ENCODE measurements at regions not wholly inside any gene's neighbourhood (a gene's known extent, or its start where the extent isn't known, plus 50 kb on each side); places are given as distances from the start of the nearest gene placed in this dataset.

DNA sequence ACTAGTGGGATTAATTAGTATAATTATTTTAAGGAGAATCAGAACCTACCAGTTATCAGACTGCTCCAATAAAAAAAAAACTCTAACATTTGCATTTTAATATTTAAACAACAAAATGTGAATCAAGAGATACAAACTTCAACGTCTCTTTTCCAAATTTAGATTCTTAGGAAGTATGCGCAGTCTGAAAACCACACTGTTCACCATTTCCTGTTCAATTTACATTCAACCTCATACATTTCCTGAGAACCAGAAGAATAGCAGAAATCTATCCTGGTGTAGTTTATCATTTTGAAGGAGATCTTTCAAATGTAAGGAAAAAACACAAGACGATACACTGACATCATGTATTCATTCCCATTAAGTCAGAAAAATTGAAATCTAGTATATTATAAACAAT lies 869.2 kb downstream of the EFNA5 start:
- Mint-ChIP-seq H3K27ac (no peak overlapping the region), H3K36me3 (ENCODE audit: insufficient read depth in 1 of 3, low read depth in 3 of 3) (no peaks in the 10 kb centered on the region), H3K27me3 (ENCODE audit: low read depth) (no peaks in the 10 kb centered on the region), H3K4me1 (peaks cover 16 to 17% of the 10 kb centered on the region in 2 experiments), H3K9me3 (no peaks in the 10 kb centered on the region), H3K4me3 (no peak overlapping the region)
- H3T11ph ChIP-seq (ENCODE audit: low read length): no peak overlapping the region
- H2AK5ac ChIP-seq (ENCODE audit: insufficient read length, low read length): no peak overlapping the region
- no peak overlapping the region for H2BK120ac ChIP-seq (ENCODE audit: low read depth, low read length, poor library complexity, severe bottlenecking)
- H3K14ac ChIP-seq (ENCODE audit: insufficient read depth, low read length): no peak overlapping the region
- H3K9ac ChIP-seq (ENCODE audit: extremely low read depth, insufficient read length, low read length): no peak overlapping the region
- no peak overlapping the region for H2BK12ac ChIP-seq (ENCODE audit: insufficient read length, low read depth, low read length)
- no peaks in the 10 kb centered on the region for H3K9me3 ChIP-seq (ENCODE audit: control insufficient read depth, low read depth, low read length)
- no peak overlapping the region for H4K91ac ChIP-seq (ENCODE audit: insufficient read length, low read depth, low read length)
- no peak overlapping the region for H3K4me2 ChIP-seq (ENCODE audit: insufficient read depth, insufficient read length, low read length)
- H3K23me2 ChIP-seq (ENCODE audit: insufficient read length, low read depth, low read length, poor library complexity, severe bottlenecking): no peaks in the 10 kb centered on the region
- H3K4me1 ChIP-seq (ENCODE audit: insufficient read depth, low read length): no peaks in the 10 kb centered on the region
- no peak overlapping the region for H2BK20ac ChIP-seq (ENCODE audit: low read depth, low read length, poor library complexity, severe bottlenecking)
- no peaks in the 10 kb centered on the region for H3K79me2 ChIP-seq (ENCODE audit: insufficient read depth, low read length)
- H3K4ac ChIP-seq (ENCODE audit: low read depth, low read length): no peak overlapping the region
- no peak overlapping the region for H2BK5ac ChIP-seq (ENCODE audit: insufficient read length, low read length)
- H4K8ac ChIP-seq (replicated peaks; ENCODE audit: insufficient read length, low read depth, low read length): no peak overlapping the region
- no peaks in the 10 kb centered on the region for H3K27me3 ChIP-seq (ENCODE audit: insufficient read depth, low read length)
- DNase-seq: no peak
- no peak overlapping the region for H3K18ac ChIP-seq (ENCODE audit: insufficient read length, low read depth, low read length)
- no peak overlapping the region for H3K23ac ChIP-seq (ENCODE audit: insufficient read length, low read depth, low read length)
- no peak overlapping the region for H3K56ac ChIP-seq (ENCODE audit: insufficient read length, low read depth, low read length)
- H3K27ac ChIP-seq (ENCODE audit: insufficient read length, low read depth, low read length): no peak overlapping the region
- TF ChIP-seq, protein P1, sequence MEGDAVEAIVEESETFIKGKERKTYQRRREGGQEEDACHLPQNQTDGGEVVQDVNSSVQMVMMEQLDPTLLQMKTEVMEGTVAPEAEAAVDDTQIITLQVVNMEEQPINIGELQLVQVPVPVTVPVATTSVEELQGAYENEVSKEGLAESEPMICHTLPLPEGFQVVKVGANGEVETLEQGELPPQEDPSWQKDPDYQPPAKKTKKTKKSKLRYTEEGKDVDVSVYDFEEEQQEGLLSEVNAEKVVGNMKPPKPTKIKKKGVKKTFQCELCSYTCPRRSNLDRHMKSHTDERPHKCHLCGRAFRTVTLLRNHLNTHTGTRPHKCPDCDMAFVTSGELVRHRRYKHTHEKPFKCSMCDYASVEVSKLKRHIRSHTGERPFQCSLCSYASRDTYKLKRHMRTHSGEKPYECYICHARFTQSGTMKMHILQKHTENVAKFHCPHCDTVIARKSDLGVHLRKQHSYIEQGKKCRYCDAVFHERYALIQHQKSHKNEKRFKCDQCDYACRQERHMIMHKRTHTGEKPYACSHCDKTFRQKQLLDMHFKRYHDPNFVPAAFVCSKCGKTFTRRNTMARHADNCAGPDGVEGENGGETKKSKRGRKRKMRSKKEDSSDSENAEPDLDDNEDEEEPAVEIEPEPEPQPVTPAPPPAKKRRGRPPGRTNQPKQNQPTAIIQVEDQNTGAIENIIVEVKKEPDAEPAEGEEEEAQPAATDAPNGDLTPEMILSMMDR (conservative IDR thresholded peaks at IDR 0.05): no peak
- no peak overlapping the region for H4K5ac ChIP-seq (ENCODE audit: insufficient read length, low read depth, low read length)
- no peaks in the 10 kb centered on the region for H4K20me1 ChIP-seq (ENCODE audit: control insufficient read depth, insufficient read depth, insufficient read length)
- no CpG with 5 or more reads among the region's 3 CpGs for WGBS (ENCODE audit: extremely low coverage, insufficient read length, low lambda C conversion rate)
- no peak overlapping the region for H2BK15ac ChIP-seq (ENCODE audit: low read depth, low read length)
- H3K79me1 ChIP-seq (ENCODE audit: insufficient read depth, low read depth, low read length, poor library complexity, severe bottlenecking): no peaks in the 10 kb centered on the region
- no peak overlapping the region for H2AFZ ChIP-seq (ENCODE audit: low read length)
